GM21825 (cell line): ENCODE measurements at regions not wholly inside any gene's neighbourhood (a gene's known extent, or its start where the extent isn't known, plus 50 kb on each side); places are given as distances from the start of the nearest gene placed in this dataset.

Source experiments
- ATAC-seq: cut with Tn5 transposase; IDR thresholded peaks from one replicate; pipeline ENCODE4 v1.9.1; 2021; ENCODE audit warnings: mild to moderate bottlenecking, moderate library complexity; ENCODE audit not compliant: unreplicated experiment

- ATAC-seq: no peak
These were observed 190.7 kb upstream of the NCAM1 start for GRCh38 chr11:112770487-112770886.

- ATAC-seq: no peak
These were observed 189.4 kb upstream of the NCAM1 start for GRCh38 chr11:112771851-112772250.

GRCh38 chr11:112773264-112773663, 188.0 kb upstream of the NCAM1 start:
- ATAC-seq: no peak

GRCh38 chr11:112776834-112777233, 184.4 kb upstream of the NCAM1 start:
- ATAC-seq: no peak

- no peak for ATAC-seq
These were observed 183.9 kb upstream of the NCAM1 start for GRCh38 chr11:112777283-112777751.

GRCh38 chr11:112778091-112778876, 182.9 kb upstream of the NCAM1 start:
- ATAC-seq: no peak

GRCh38 chr11:112778877-112779266, 182.3 kb upstream of the NCAM1 start:
- ATAC-seq: no peak

GRCh38 chr11:112780351-112781087, 180.7 kb upstream of the NCAM1 start:
- ATAC-seq: no peak

GRCh38 chr11:112783945-112784322, 177.3 kb upstream of the NCAM1 start:
- no peak for ATAC-seq

GRCh38 chr11:112784323-112785073, 176.7 kb upstream of the NCAM1 start:
- no peak for ATAC-seq

- ATAC-seq: no peak
These were observed 176.1 kb upstream of the NCAM1 start for GRCh38 chr11:112785149-112785548.

- no peak for ATAC-seq
These were observed 175.5 kb upstream of the NCAM1 start for GRCh38 chr11:112785719-112786118.

- no peak for ATAC-seq
These were observed 175.0 kb upstream of the NCAM1 start for GRCh38 chr11:112786196-112786595.

- ATAC-seq: no peak
These were observed 174.2 kb upstream of the NCAM1 start for GRCh38 chr11:112786886-112787530.

- ATAC-seq: no peak
These were observed 171.7 kb upstream of the NCAM1 start for GRCh38 chr11:112789481-112789880.

- ATAC-seq: no peak
These were observed 170.9 kb upstream of the NCAM1 start for GRCh38 chr11:112790286-112790685.

GRCh38 chr11:112792070-112792469, 169.2 kb upstream of the NCAM1 start:
- ATAC-seq: no peak

- ATAC-seq: no peak
These were observed 167.8 kb upstream of the NCAM1 start for GRCh38 chr11:112793416-112793815.

GRCh38 chr11:112794331-112794846, 166.8 kb upstream of the NCAM1 start:
- no peak for ATAC-seq

GRCh38 chr11:112795142-112795815, 165.9 kb upstream of the NCAM1 start:
- ATAC-seq: no peak
